ENCODE measurements at regions not wholly inside any gene's neighbourhood (a gene's known extent, or its start where the extent isn't known, plus 50 kb on each side); places are given as distances from the start of the nearest gene placed in this dataset.

DNA sequence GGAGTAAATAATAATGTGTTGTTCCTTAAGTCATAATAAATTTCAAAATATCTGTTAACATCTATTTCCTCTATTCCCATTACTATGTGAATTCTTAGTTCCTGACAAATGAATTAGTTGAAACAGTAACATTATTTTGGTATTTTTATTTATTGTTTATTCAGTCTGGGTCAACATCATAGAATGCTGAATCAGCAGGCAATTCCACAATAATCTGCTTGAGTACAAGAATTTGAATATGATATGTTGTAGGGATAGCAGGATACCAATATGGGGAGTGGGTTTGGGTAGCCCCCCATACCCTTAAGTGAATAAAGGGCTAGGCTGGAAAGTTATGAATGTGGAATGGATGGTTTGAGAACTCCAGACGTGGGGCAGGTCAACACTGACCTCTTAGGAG lies 373.2 kb upstream of the CHD6 start:
- no peaks in the 10 kb centered on the region for H4K20me1 ChIP-seq (ENCODE audit: insufficient read depth)
- no peaks in the 10 kb centered on the region for H3K27me3 ChIP-seq (replicated peaks; ENCODE audit: insufficient read depth)
- no peak for DNase-seq
- no peak overlapping the region for H2AFZ ChIP-seq
- no peaks in the 10 kb centered on the region for H3K4me1 ChIP-seq (ENCODE audit: insufficient read depth)
- in situ Hi-C loops (cut with MboI): no loop called here
- TF ChIP-seq EZH2phosphoT487 (IDR thresholded peaks at IDR 0.05; ENCODE audit: insufficient read depth, low read depth) (no peak), EZH2 (IDR thresholded peaks at IDR 0.05; ENCODE audit: insufficient read depth, poor library complexity, severe bottlenecking) (no peak)
- H3K9me2 ChIP-seq (ENCODE audit: insufficient read depth): no peaks in the 10 kb centered on the region
- no peaks in the 10 kb centered on the region for H3K9me3 ChIP-seq (ENCODE audit: low read depth)
- H3K4me3 ChIP-seq: no peak overlapping the region
- 5 to 7% methylated on average over 1 of the region's 1 CpG for WGBS, 2 experiments (ENCODE audit: low coverage in 1 of 2, low lambda C conversion rate in 2 of 2, missing lambda C conversion rate in 2 of 2)
- H3K27ac ChIP-seq: no peak overlapping the region
- no peaks in the 10 kb centered on the region for H3K79me2 ChIP-seq (ENCODE audit: insufficient read depth)
- no peaks in the 10 kb centered on the region for H3F3A ChIP-seq (ENCODE audit: insufficient read depth)
- H3K36me3 ChIP-seq (ENCODE audit: low read depth): no peaks in the 10 kb centered on the region
- H3K4me2 ChIP-seq (ENCODE audit: unreplicated experiment): no peak overlapping the region
- H3K9ac ChIP-seq: no peak overlapping the region

DNA sequence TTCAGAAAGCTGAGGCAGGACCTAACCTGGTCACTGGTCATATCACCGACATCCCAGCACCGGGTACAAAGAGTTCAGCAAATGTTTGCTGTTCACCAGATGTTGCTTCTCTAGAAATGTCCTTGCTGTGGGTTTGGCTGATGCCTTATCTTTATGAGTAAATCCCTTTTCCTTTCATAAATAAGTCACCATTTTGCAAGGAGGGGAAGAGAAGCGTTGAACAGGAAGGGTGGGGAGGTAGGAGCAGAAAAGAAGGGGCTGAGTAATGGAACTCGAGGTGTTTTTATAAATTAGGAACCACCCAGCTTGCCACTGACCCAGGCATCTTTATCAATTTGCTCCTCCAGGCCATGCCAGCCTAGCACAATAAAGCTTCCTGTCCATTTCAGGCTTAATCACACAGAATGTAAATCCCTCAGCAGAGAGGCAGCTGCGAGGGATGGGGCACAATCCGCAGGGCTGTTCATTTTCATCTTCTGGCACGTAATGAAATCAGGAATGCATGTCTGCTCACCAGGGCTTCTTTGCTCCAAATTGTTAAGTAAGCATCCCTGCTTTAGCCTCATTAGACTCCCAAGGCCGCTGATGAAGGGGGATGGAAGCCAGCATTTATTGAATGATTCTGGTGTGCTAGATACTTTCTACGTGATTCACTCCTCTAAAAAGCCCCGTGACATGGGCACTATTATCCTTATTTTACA lies 371.9 kb upstream of the CHD6 start:
- Histone ChIP-seq H3K9me3 (ENCODE audit: low read depth) (no peaks in the 10 kb centered on the region), H2AFZ (no peak overlapping the region), H3K9ac (no peak overlapping the region), H3K27ac (no peak overlapping the region), H3F3A (ENCODE audit: insufficient read depth) (no peaks in the 10 kb centered on the region), H3K79me2 (ENCODE audit: insufficient read depth) (no peaks in the 10 kb centered on the region), H3K4me1 (ENCODE audit: insufficient read depth) (no peaks in the 10 kb centered on the region), H3K4me2 (ENCODE audit: unreplicated experiment) (no peak overlapping the region), H3K27me3 (replicated peaks; ENCODE audit: insufficient read depth) (no peaks in the 10 kb centered on the region), H3K4me3 (no peak overlapping the region), H3K9me2 (ENCODE audit: insufficient read depth) (no peaks in the 10 kb centered on the region), H4K20me1 (ENCODE audit: insufficient read depth) (no peaks in the 10 kb centered on the region), H3K36me3 (ENCODE audit: low read depth) (no peaks in the 10 kb centered on the region)
- 6 to 10% methylated on average over 10 of the region's 10 CpGs for WGBS, 2 experiments (ENCODE audit: low coverage in 1 of 2, low lambda C conversion rate in 2 of 2, missing lambda C conversion rate in 2 of 2)
- TF ChIP-seq EZH2phosphoT487 (IDR thresholded peaks at IDR 0.05; ENCODE audit: insufficient read depth, low read depth) (no peak), EZH2 (IDR thresholded peaks at IDR 0.05; ENCODE audit: insufficient read depth, poor library complexity, severe bottlenecking) (no peak)
- in situ Hi-C loops (cut with MboI): no loop called here
- no peak for DNase-seq

DNA sequence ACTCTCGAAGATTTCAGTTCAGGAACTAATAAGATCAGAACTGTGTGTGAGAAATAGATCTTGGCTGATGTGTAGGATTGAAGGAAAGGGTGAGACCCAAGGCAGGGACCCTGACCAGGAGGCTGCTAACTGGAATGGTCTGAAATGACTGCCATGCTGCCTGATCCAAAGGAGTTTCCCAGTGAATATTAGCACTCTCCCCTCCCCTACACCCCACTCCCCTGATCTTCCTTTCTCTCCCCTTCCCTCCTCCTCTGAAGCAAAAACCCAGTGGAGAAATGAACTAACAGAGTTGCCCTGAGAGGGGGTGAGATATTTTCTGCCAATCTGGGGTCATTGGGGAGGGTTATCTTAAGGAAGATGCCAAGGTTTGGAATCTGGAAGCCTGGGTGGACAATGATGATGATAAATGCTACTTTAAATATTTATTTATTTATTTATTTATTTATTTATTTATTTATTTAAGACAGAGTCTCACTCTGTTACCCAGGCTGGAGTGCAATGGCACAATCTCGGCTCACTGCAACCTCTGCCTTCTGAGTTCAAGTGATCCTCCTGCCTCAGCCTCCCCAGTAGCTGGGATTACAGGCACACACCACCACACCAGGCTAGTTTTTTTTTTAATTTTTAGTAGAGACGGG lies 371.0 kb upstream of the CHD6 start:
- no peak overlapping the region for H3K4me3 ChIP-seq
- no peak for DNase-seq
- H3K4me1 ChIP-seq (ENCODE audit: insufficient read depth): no peaks in the 10 kb centered on the region
- no peak overlapping the region for H3K27ac ChIP-seq
- H3K79me2 ChIP-seq (ENCODE audit: insufficient read depth): no peaks in the 10 kb centered on the region
- H3F3A ChIP-seq (ENCODE audit: insufficient read depth): no peaks in the 10 kb centered on the region
- WGBS, 2 experiments (ENCODE audit: low coverage in 1 of 2, low lambda C conversion rate in 2 of 2, missing lambda C conversion rate in 2 of 2): 30 to 38% methylated on average over 3 of the region's 3 CpGs
- H3K9ac ChIP-seq: no peak overlapping the region
- H3K36me3 ChIP-seq (ENCODE audit: low read depth): no peaks in the 10 kb centered on the region
- no peaks in the 10 kb centered on the region for H3K9me2 ChIP-seq (ENCODE audit: insufficient read depth)
- H4K20me1 ChIP-seq (ENCODE audit: insufficient read depth): no peaks in the 10 kb centered on the region
- in situ Hi-C loops (cut with MboI): no loop called here
- H3K9me3 ChIP-seq (ENCODE audit: low read depth): no peaks in the 10 kb centered on the region
- no peaks in the 10 kb centered on the region for H3K27me3 ChIP-seq (replicated peaks; ENCODE audit: insufficient read depth)
- TF ChIP-seq EZH2phosphoT487 (IDR thresholded peaks at IDR 0.05; ENCODE audit: insufficient read depth, low read depth) (no peak), EZH2 (IDR thresholded peaks at IDR 0.05; ENCODE audit: insufficient read depth, poor library complexity, severe bottlenecking) (no peak)
- H2AFZ ChIP-seq: no peak overlapping the region
- no peak overlapping the region for H3K4me2 ChIP-seq (ENCODE audit: unreplicated experiment)

DNA sequence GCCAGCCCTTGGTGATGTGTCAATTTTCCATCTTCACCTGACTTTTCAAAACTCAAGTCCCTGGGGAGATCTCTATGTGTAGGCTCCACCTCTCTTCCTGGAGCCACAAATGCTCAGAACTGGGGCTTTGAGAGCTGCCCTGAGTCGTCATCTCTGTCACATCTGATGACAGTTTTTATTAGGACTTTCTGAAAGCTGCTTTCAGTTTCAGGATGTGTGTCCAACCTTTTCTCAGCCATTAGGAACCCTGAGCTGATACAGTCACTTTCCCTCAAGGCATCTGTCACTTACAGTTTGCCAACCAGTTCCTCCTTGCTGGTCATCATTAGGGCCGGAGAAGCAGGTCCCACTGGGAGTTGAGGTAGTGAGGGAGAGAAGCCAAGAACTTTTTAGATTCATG lies 365.9 kb upstream of the CHD6 start:
- Histone ChIP-seq H3K27ac (no peak overlapping the region), H3K27me3 (replicated peaks; ENCODE audit: insufficient read depth) (no peaks in the 10 kb centered on the region), H3K9me3 (ENCODE audit: low read depth) (no peaks in the 10 kb centered on the region), H3K79me2 (ENCODE audit: insufficient read depth) (no peaks in the 10 kb centered on the region), H3F3A (ENCODE audit: insufficient read depth) (no peaks in the 10 kb centered on the region), H4K20me1 (ENCODE audit: insufficient read depth) (no peaks in the 10 kb centered on the region), H3K36me3 (ENCODE audit: low read depth) (no peaks in the 10 kb centered on the region), H3K4me3 (no peak overlapping the region), H2AFZ (no peak overlapping the region), H3K4me2 (ENCODE audit: unreplicated experiment) (no peak overlapping the region), H3K4me1 (ENCODE audit: insufficient read depth) (no peaks in the 10 kb centered on the region), H3K9me2 (ENCODE audit: insufficient read depth) (no peaks in the 10 kb centered on the region), H3K9ac (no peak overlapping the region)
- no peak for DNase-seq
- TF ChIP-seq EZH2 (IDR thresholded peaks at IDR 0.05; ENCODE audit: insufficient read depth, poor library complexity, severe bottlenecking) (no peak), EZH2phosphoT487 (IDR thresholded peaks at IDR 0.05; ENCODE audit: insufficient read depth, low read depth) (no peak)
- in situ Hi-C loops (cut with MboI): no loop called here
- 13 to 16% methylated on average over 2 of the region's 2 CpGs for WGBS, 2 experiments (ENCODE audit: low coverage in 1 of 2, low lambda C conversion rate in 2 of 2, missing lambda C conversion rate in 2 of 2)
